Activated CD4-positive, alpha-beta T cell treated with anti-CD3 and anti-CD28 coated beads for 36 hours (primary cell): ENCODE measurements at regions not wholly inside any gene's neighbourhood (a gene's known extent, or its start where the extent isn't known, plus 50 kb on each side); places are given as distances from the start of the nearest gene placed in this dataset.
"Not testable (repeated sequence)": the region's sequence is repeated elsewhere in the genome, so short reads cannot be mapped to it uniquely, and the experiment has no call there.

Source experiments
- ATAC-seq: fragments of 200-7000 bp; cut with Tn5 transposase; one replicate; pipeline ENCODE4 v1.10.0; 2021; ENCODE audit warnings: mild to moderate bottlenecking, moderate library complexity
- CTCF ChIA-PET: fragments of 350-600 bp; sonication (Branson Sonifier 250); formaldehyde crosslinking; loops from one replicate; lab custom pipeline; 2021; ENCODE audit warnings: antibody characterized with exemption; lab: Charles Lee
- POLR2A ChIA-PET: fragments of 350-600 bp; sonication (Branson Sonifier 250); formaldehyde crosslinking; loops from one replicate; lab custom pipeline; 2021; ENCODE audit warnings: antibody characterized with exemption, inconsistent platforms; lab: Charles Lee
- DNase-seq: peaks from one replicate; pipeline ENCODE4 v3.0.0-alpha.2; 2020
- H3K27ac Mint-ChIP-seq: one replicate; pipeline ENCODE4 v1.8.0; 2021; ENCODE audit warnings: mixed read lengths
- H3K27me3 Mint-ChIP-seq: one replicate; pipeline ENCODE4 v1.8.0; 2021; ENCODE audit warnings: mixed read lengths
- H3K36me3 Mint-ChIP-seq: one replicate; pipeline ENCODE4 v1.8.0; 2021; ENCODE audit warnings: low read depth, mixed read lengths
- H3K4me1 Mint-ChIP-seq: one replicate; pipeline ENCODE4 v1.8.0; 2021; ENCODE audit warnings: mixed read lengths
- H3K4me3 Mint-ChIP-seq: one replicate; pipeline ENCODE4 v1.8.0; 2021; ENCODE audit warnings: mild to moderate bottlenecking, moderate library complexity, mixed read lengths
- H3K9me3 Mint-ChIP-seq: one replicate; pipeline ENCODE4 v1.8.0; 2021; ENCODE audit warnings: low read depth, mixed read lengths
- intact Hi-C, 2 experiments: fragments of 100-400 bp; cut with DNase I in 1 of 2; cut with micrococcal nuclease in 1 of 2; formaldehyde crosslinking; loops; one replicate each; pipeline versions ENCODE4 v1.14.2 to v1.15.1; 2022 to 2024; cut with DNase I, micrococcal nuclease

- ChIA-PET CTCF (interaction anchor here (0.8 to 3.7 kb wide), 15 partner anchors 8 to 292 kb away, joined by 3 to 24 read pairs (median 3); no protein-coding TSS in a partner anchor), POLR2A (interaction anchor here (0.5 to 1.3 kb wide), 4 partner anchors 25 to 210 kb away, joined by 3 to 8 read pairs (median 3); no protein-coding TSS in a partner anchor)
- Mint-ChIP-seq H3K27ac (peak overlapping the region; percentile 83), H3K4me1 (peaks cover 52% of the 10 kb centered on the region), H3K27me3 (no peaks in the 10 kb centered on the region), H3K9me3 (no peaks in the 10 kb centered on the region), H3K4me3 (peak overlapping the region; percentile 73), H3K36me3 (no peaks in the 10 kb centered on the region)
- intact Hi-C loops: loop anchor here (1.0 to 5.0 kb wide), 3 partner anchors 11 to 65 kb away; no protein-coding TSS in a partner anchor
- DNase-seq: no peak
- no peak for ATAC-seq
Observed at GRCh38 chr20:53872081-53872541, 198.3 kb downstream of the BCAS1 start.

DNA sequence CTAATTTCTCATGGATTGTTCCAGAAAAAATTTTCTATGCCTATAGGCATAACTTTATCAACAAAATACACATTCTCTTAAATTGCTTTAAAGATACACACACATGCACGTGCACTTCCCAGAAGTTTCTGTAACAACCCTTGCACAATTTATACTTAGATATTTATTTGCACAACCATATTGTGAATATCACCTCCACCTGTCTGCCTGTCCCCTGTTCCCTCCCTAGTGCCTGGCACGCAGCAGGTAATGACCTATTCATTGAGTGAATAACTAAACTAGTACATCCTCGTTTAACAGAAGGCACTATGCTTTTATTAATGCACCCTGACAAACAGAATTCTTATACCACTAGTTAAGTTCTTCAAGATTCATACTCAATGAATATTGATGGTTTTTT is 198.9 kb downstream of the BCAS1 start:
- Mint-ChIP-seq H3K9me3 (no peaks in the 10 kb centered on the region), H3K36me3 (no peaks in the 10 kb centered on the region), H3K4me3 (peak overlapping the region; percentile 73), H3K27me3 (no peaks in the 10 kb centered on the region), H3K4me1 (peaks cover 58% of the 10 kb centered on the region), H3K27ac (peak overlapping the region; percentile 83)
- intact Hi-C loops: loop anchor here in 1 of 2 experiments (5.0 kb wide), 1 partner anchor 66 kb away; no protein-coding TSS in a partner anchor
- DNase-seq: no peak
- POLR2A ChIA-PET: interaction anchor here (0.5 kb wide), 1 partner anchor 24 kb away, joined by 8 read pairs; no protein-coding TSS in a partner anchor
- CTCF ChIA-PET: interaction anchor here (0.8 to 3.7 kb wide), 13 partner anchors 8 to 292 kb away, joined by 3 to 24 read pairs (median 3); no protein-coding TSS in a partner anchor
- no peak for ATAC-seq

GRCh38 chr20:53870426-53871315 is 199.7 kb downstream of the BCAS1 start:
- Mint-ChIP-seq H3K27me3 (no peaks in the 10 kb centered on the region), H3K9me3 (no peaks in the 10 kb centered on the region), H3K4me1 (peaks cover 66% of the 10 kb centered on the region), H3K4me3 (no peak overlapping the region), H3K27ac (peak overlapping the region; percentile 69), H3K36me3 (no peaks in the 10 kb centered on the region)
- DNase-seq (no peak), ATAC-seq (no peak)
- intact Hi-C loops: loop anchor here in 1 of 2 experiments (5.0 kb wide), 1 partner anchor 67 kb away; no protein-coding TSS in a partner anchor
- POLR2A ChIA-PET: interaction anchor here (0.8 kb wide), 1 partner anchor 14 kb away, joined by 3 read pairs; no protein-coding TSS in a partner anchor
- CTCF ChIA-PET: interaction anchor here (0.5 to 1.3 kb wide), 8 partner anchors 9 to 351 kb away, joined by 3 to 11 read pairs (median 3); no protein-coding TSS in a partner anchor

DNA sequence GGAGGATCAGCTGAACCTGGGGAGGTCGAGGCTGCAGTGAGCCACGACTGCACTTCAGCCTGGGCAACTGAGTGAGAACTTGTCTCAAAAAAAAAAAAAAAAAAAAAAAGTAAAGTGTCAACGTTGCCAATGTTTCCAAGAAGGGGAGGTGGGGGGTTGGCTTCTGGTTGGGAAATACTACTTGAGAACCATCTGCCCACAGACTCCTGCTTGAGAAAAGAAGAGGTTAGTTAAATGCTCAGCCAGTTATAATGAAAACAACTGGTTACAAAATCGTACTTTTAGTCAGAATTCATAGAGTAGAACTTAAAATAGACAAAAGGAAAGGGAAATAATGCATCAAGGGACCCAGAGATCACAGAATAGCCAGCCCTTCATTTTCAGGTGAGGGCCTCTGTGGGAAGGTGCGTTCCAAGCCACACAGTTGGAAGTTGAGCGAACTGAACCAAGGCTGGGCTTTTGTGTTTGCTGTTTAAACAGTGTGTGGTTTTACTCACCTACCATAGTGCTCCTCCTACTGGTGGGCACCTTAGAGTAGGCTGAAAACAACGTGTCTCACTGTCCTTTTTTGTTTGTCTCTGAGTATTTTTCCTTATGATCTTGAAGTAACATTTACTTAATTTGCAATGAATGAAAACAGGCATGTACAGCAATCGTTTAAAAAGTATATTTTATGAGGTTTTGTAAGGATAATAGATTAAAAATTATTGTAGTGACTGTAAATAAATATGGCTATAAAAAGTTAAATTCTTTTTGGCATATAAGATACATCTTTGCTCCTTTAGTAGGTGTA is 200.7 kb downstream of the BCAS1 start:
- Mint-ChIP-seq H3K36me3 (no peaks in the 10 kb centered on the region), H3K4me3 (peak overlapping the region; percentile 18), H3K27me3 (no peaks in the 10 kb centered on the region), H3K4me1 (peaks cover 75% of the 10 kb centered on the region), H3K27ac (peak overlapping the region; percentile 90), H3K9me3 (no peaks in the 10 kb centered on the region)
- CTCF ChIA-PET: interaction anchor here (0.7 to 1.3 kb wide), 6 partner anchors 15 to 350 kb away, joined by 3 to 11 read pairs (median 3); no protein-coding TSS in a partner anchor
- intact Hi-C loops: loop anchor here (1.0 to 5.0 kb wide), 9 partner anchors 24 to 290 kb away; no protein-coding TSS in a partner anchor
- POLR2A ChIA-PET: interaction anchor here (0.8 kb wide), 1 partner anchor 15 kb away, joined by 3 read pairs; no protein-coding TSS in a partner anchor
- peak; percentile 84 for ATAC-seq
- peak; percentile 83 for DNase-seq

- Mint-ChIP-seq H3K4me1 (peaks cover 75% of the 10 kb centered on the region), H3K9me3 (no peaks in the 10 kb centered on the region), H3K4me3 (peak overlapping the region; percentile 62), H3K36me3 (no peaks in the 10 kb centered on the region), H3K27ac (peak overlapping the region; percentile 79), H3K27me3 (no peaks in the 10 kb centered on the region)
- no peak for DNase-seq
- CTCF ChIA-PET: interaction anchor here (0.6 to 1.0 kb wide), 2 partner anchors 25 to 290 kb away, joined by 3 to 4 read pairs; no protein-coding TSS in a partner anchor
- POLR2A ChIA-PET: no interaction called here
- intact Hi-C loops: loop anchor here (2.0 to 5.0 kb wide), 2 partner anchors 25 to 116 kb away; no protein-coding TSS in a partner anchor
- ATAC-seq: no peak
Observed at GRCh38 chr20:53867741-53868351, 202.5 kb downstream of the BCAS1 start.

- Mint-ChIP-seq H3K27ac (peak overlapping the region; percentile 79), H3K4me3 (peak overlapping the region; percentile 62), H3K27me3 (no peaks in the 10 kb centered on the region), H3K4me1 (peaks cover 69% of the 10 kb centered on the region), H3K9me3 (no peaks in the 10 kb centered on the region), H3K36me3 (no peaks in the 10 kb centered on the region)
- ChIA-PET POLR2A (interaction anchor here (0.5 to 1.0 kb wide), 4 partner anchors 33 to 273 kb away, joined by 3 to 10 read pairs (median 7); no protein-coding TSS in a partner anchor), CTCF (interaction anchor here (0.6 to 1.7 kb wide), 9 partner anchors 10 to 289 kb away, joined by 3 to 6 read pairs (median 4); no protein-coding TSS in a partner anchor)
- ATAC-seq (no peak), DNase-seq (peak; percentile 17)
- intact Hi-C loops: loop anchor here (2.0 to 5.0 kb wide), 2 partner anchors 24 to 115 kb away; no protein-coding TSS in a partner anchor
Observed at GRCh38 chr20:53866794-53867740, 203.3 kb downstream of the BCAS1 start.

- DNase-seq: peak; percentile 20
- ATAC-seq: no peak
- H3K27ac Mint-ChIP-seq: peak overlapping the region; percentile 79
- H3K27me3 Mint-ChIP-seq: no peaks in the 10 kb centered on the region
- H3K36me3 Mint-ChIP-seq: no peaks in the 10 kb centered on the region
- H3K4me1 Mint-ChIP-seq: peaks cover 62% of the 10 kb centered on the region
- ChIA-PET POLR2A (interaction anchor here (0.5 to 1.0 kb wide), 4 partner anchors 32 to 158 kb away, joined by 4 to 10 read pairs (median 7); no protein-coding TSS in a partner anchor), CTCF (interaction anchor here (0.7 to 2.4 kb wide), 9 partner anchors 9 to 869 kb away, joined by 3 to 18 read pairs (median 4); no protein-coding TSS in a partner anchor)
- H3K9me3 Mint-ChIP-seq: no peaks in the 10 kb centered on the region
- peak overlapping the region; percentile 62 for H3K4me3 Mint-ChIP-seq
- intact Hi-C loops: loop anchor here (2.0 to 5.0 kb wide), 2 partner anchors 23 to 114 kb away; no protein-coding TSS in a partner anchor
Observed at GRCh38 chr20:53865901-53866793, 204.2 kb downstream of the BCAS1 start.

- DNase-seq, H3K36me3 Mint-ChIP-seq, H3K9me3 Mint-ChIP-seq, H3K27me3 Mint-ChIP-seq, ATAC-seq, H3K4me3 Mint-ChIP-seq: not testable (repeated sequence)
- Mint-ChIP-seq H3K27ac (peak overlapping the region; percentile 79), H3K4me1 (peaks cover 53% of the 10 kb centered on the region)
- CTCF ChIA-PET: interaction anchor here (0.6 to 2.4 kb wide), 8 partner anchors 18 to 870 kb away, joined by 3 to 18 read pairs (median 4); no protein-coding TSS in a partner anchor
- intact Hi-C loops: loop anchor here (5.0 kb wide), 1 partner anchor 113 kb away; no protein-coding TSS in a partner anchor
- POLR2A ChIA-PET: interaction anchor here (0.6 to 0.9 kb wide), 3 partner anchors 51 to 244 kb away, joined by 3 to 5 read pairs (median 4); no protein-coding TSS in a partner anchor
Observed at GRCh38 chr20:53864765-53865683, 205.4 kb downstream of the BCAS1 start.
